Lower leg skin (tissue), 4 donors: ENCODE measurements at regions not wholly inside any gene's neighbourhood (a gene's known extent, or its start where the extent isn't known, plus 50 kb on each side); places are given as distances from the start of the nearest gene placed in this dataset.

Source experiments
- DNase-seq, 2 donors: peaks; one replicate each; pipeline ENCODE4 v3.0.0-alpha.2; 2019; ENCODE audit warnings: low spot score in 2 of 2
- H3K4me3 ChIP-seq: fragments of 200-600 bp; sonication (generic); 2 replicates; pipeline ENCODE4 v1.5.1; 2017; ENCODE audit warnings: mild to moderate bottlenecking, low read depth; ENCODE audit not compliant: poor library complexity, severe bottlenecking
- CTCF ChIP-seq, 3 donors: fragments of 450-650 bp; IDR thresholded peaks; one replicate each; pipeline ENCODE4 v1.5.1; 2016; ENCODE audit warnings: antibody characterized with exemption in 3 of 3, mild to moderate bottlenecking in 3 of 3, moderate library complexity in 2 of 3
- POLR2A ChIP-seq, 2 donors: fragments of 450-650 bp; IDR thresholded peaks; one replicate each; pipeline ENCODE4 v1.6.1; 2016 to 2017; ENCODE audit warnings: antibody characterized with exemption in 2 of 2, mild to moderate bottlenecking in 1 of 2, moderate library complexity in 1 of 2
- WGBS, 2 donors: methylation state at CpG; one replicate each; pipeline ENCODE4 v1.1.5; 2018; 5-methylcytosine and 5-hydroxymethylcytosine counted together
- intact Hi-C: fragments of 100-400 bp; cut with DNase I; formaldehyde crosslinking; loops from one replicate; pipeline ENCODE4 v1.15.0; 2023; ENCODE audit warnings: low total_unique reads

- TF ChIP-seq CTCF (IDR thresholded peaks at IDR 0.05) (no peak), POLR2A (IDR thresholded peaks at IDR 0.05) (no peak)
- H3K4me3 ChIP-seq, result no peak overlapping the region
- DNase-seq, result no peak
- 69% methylated on average over 4 of the region's 4 CpGs for WGBS, 2 donors
- intact Hi-C loops, result no loop called here
Observed at GRCh38 chr12:38016602-38017001, 300.0 kb upstream of the ALG10B start.

DNA sequence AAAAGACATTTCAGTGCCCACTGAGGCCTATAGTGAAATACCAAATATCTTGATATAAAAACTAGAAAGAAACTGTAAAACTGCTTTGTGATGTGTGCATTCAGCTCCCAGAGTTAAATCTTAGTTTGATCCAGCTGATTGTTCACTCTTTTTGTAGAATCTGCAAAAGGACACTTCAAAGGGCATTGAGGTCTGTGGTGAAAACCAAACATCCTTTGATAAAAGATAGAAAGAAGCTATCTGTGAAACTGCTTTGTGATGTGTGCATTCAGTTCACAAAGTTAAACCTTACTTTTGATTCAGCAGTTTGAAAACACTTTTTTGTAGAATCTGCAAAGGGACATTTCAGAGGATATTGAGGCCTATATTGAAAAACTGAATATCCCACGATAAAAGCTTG, 290.7 kb upstream of the ALG10B start:
- no peak overlapping the region for H3K4me3 ChIP-seq
- intact Hi-C loops, result no loop called here
- 18 to 35% methylated on average over 1 of the region's 1 CpG for WGBS, 2 donors
- no peak for TF ChIP-seq CTCF (IDR thresholded peaks at IDR 0.05)
- no peak for TF ChIP-seq POLR2A (IDR thresholded peaks at IDR 0.05)
- DNase-seq, result no peak

DNA sequence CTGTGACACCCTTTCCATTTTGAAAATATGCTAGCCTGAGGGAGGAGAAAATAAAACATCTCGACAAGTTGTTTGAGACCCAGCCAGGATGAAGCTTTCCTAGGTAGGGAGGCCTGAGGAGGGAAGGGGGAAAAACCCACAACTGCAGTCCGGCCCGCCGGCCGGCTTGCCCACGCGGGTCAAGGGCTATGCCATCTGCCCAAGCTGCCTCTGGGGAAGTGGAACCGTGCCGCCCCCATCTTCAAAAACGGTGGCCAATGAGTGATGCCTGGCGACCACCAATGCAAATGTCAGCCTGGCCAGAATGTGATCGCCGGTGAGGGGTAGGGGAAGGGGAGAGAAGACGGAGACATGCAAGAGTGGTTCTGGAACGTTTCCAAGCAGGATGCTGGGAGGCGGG, 263.5 kb upstream of the ALG10B start:
- no peak overlapping the region for H3K4me3 ChIP-seq
- TF ChIP-seq CTCF (IDR thresholded peaks at IDR 0.05) (no peak), POLR2A (IDR thresholded peaks at IDR 0.05) (no peak)
- 55 to 60% methylated on average over 16 of the region's 16 CpGs for WGBS, 2 donors
- intact Hi-C loops, result no loop called here
- no peak for DNase-seq

DNA sequence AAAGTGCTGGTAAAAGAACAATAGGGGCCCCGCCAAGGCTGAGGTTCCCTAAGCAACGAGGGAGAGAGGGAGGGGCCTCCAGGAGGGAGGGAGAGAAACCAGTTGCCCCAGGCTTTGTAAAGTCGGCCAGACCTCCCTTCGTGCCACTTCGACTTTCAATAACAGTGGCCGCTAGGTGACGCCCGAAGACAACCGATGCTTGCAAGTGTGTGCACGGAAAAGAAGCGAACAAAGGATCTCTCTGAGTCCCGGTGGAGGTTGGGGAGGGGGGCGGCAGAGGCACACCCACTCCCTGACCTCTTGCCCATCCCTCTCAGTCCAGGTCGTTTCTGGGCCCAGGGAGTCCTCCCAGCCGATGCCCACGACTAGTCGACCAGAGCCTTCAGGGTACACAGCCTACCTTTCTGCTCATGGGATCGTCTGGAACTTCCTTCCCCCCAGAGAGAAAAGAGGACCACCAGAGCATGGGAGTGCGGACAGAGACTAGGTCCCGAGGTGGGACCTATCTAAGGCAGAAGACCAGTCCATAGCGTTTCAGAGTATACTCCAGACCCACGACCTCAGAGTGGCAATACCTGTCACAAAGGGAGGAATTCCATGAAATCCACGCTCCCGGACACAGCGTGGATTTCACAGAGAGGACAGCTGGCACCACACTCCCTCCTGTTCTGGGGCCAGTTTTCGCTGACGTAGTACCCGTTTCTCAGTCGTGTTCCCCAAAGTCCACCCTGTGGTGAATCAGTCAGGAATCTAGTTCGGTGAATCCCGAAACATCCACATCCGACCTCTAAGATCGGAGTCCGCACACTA, 262.7 kb upstream of the ALG10B start:
- DNase-seq, result no peak
- no peak for TF ChIP-seq POLR2A (IDR thresholded peaks at IDR 0.05)
- WGBS, 2 donors, result 66 to 69% methylated on average over 34 of the region's 34 CpGs
- no peak overlapping the region for H3K4me3 ChIP-seq
- intact Hi-C loops, result no loop called here

- H3K4me3 ChIP-seq, result no peak overlapping the region
- no peak for TF ChIP-seq CTCF (IDR thresholded peaks at IDR 0.05)
- no peak for TF ChIP-seq POLR2A (IDR thresholded peaks at IDR 0.05)
- DNase-seq, result no peak
- intact Hi-C loops, result no loop called here
- WGBS, 2 donors, result 80% methylated on average over 25 of the region's 25 CpGs
Observed at GRCh38 chr12:38056701-38057689, 259.6 kb upstream of the ALG10B start.

- 91 to 96% methylated on average over 14 to 19 of the region's 19 CpGs for WGBS, 2 donors
- intact Hi-C loops, result no loop called here
- TF ChIP-seq POLR2A (IDR thresholded peaks at IDR 0.05), result no peak
- DNase-seq, result no peak
- H3K4me3 ChIP-seq, result no peak overlapping the region
Observed at GRCh38 chr12:38099686-38100085, 216.9 kb upstream of the ALG10B start.
